ENCODE measurements at regions not wholly inside any gene's neighbourhood (a gene's known extent, or its start where the extent isn't known, plus 50 kb on each side); places are given as distances from the start of the nearest gene placed in this dataset.

DNA sequence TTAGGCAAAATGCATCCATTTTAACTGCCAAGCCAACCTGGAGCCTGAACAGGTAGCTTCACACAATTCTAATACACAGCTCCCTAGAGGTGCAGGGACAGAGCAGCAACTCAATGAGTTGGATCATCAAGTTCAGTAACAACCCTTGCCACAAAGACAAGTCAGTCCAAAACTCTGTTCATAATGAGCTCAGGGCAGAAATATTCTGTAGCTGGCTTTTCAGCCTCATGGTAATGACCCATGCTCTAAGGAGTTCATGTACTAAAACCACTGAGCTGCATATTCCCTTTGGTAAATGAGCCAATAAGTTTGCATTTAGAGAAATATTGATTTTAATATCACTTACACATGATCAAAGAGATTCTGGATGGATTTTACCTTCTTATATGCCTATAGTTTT lies 316.1 kb downstream of the SEC23A start:
- H3K4me1 ChIP-seq (ENCODE audit: control insufficient read depth, insufficient read depth, low read length) = no peaks in the 10 kb centered on the region
- no peak overlapping the region for H3K4me3 ChIP-seq (ENCODE audit: low read depth, low read length)
- H3K27ac ChIP-seq (ENCODE audit: extremely low read depth, low read depth, low read length) = no peak overlapping the region
- no peak for TF ChIP-seq MZF1 (tag by site-specific recombination; IDR thresholded peaks at IDR 0.05; ENCODE audit: borderline replicate concordance)
- TF ChIP-seq, protein P1, sequence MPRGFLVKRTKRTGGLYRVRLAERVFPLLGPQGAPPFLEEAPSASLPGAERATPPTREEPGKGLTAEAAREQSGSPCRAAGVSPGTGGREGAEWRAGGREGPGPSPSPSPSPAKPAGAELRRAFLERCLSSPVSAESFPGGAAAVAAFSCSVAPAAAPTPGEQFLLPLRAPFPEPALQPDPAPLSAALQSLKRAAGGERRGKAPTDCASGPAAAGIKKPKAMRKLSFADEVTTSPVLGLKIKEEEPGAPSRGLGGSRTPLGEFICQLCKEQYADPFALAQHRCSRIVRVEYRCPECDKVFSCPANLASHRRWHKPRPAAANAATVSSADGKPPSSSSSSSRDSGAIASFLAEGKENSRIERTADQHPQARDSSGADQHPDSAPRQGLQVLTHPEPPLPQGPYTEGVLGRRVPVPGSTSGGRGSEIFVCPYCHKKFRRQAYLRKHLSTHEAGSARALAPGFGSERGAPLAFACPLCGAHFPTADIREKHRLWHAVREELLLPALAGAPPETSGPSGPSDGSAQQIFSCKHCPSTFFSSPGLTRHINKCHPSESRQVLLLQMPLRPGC (tag by site-specific recombination; IDR thresholded peaks at IDR 0.05) = no peak
- TF ChIP-seq, protein P2, sequence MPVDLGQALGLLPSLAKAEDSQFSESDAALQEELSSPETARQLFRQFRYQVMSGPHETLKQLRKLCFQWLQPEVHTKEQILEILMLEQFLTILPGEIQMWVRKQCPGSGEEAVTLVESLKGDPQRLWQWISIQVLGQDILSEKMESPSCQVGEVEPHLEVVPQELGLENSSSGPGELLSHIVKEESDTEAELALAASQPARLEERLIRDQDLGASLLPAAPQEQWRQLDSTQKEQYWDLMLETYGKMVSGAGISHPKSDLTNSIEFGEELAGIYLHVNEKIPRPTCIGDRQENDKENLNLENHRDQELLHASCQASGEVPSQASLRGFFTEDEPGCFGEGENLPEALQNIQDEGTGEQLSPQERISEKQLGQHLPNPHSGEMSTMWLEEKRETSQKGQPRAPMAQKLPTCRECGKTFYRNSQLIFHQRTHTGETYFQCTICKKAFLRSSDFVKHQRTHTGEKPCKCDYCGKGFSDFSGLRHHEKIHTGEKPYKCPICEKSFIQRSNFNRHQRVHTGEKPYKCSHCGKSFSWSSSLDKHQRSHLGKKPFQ (tag by site-specific recombination; IDR thresholded peaks at IDR 0.05) = no peak
- TF ChIP-seq ZSCAN30 (tag by site-specific recombination; IDR thresholded peaks at IDR 0.05) = no peak
- TF ChIP-seq BCL11A (tag by site-specific recombination; IDR thresholded peaks at IDR 0.05; ENCODE audit: low read depth) = no peak
- TF ChIP-seq GLI4 (tag by site-specific recombination; IDR thresholded peaks at IDR 0.05) = no peak
- TF ChIP-seq ZBTB48 (tag by site-specific recombination; IDR thresholded peaks at IDR 0.05) = no peak
- TF ChIP-seq, protein P3, sequence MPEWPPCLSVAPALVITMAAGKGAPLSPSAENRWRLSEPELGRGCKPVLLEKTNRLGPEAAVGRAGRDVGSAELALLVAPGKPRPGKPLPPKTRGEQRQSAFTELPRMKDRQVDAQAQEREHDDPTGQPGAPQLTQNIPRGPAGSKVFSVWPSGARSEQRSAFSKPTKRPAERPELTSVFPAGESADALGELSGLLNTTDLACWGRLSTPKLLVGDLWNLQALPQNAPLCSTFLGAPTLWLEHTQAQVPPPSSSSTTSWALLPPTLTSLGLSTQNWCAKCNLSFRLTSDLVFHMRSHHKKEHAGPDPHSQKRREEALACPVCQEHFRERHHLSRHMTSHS (tag by site-specific recombination; IDR thresholded peaks at IDR 0.05) = no peak
- TF ChIP-seq, protein P4, sequence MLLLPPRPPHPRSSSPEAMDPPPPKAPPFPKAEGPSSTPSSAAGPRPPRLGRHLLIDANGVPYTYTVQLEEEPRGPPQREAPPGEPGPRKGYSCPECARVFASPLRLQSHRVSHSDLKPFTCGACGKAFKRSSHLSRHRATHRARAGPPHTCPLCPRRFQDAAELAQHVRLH (tag by site-specific recombination; IDR thresholded peaks at IDR 0.05) = no peak
- no peak for TF ChIP-seq ZFHX2 (tag by site-specific recombination; conservative IDR thresholded peaks at IDR 0.05)
- TF ChIP-seq ZNF302 (tag by site-specific recombination; IDR thresholded peaks at IDR 0.05; ENCODE audit: low read depth) = no peak
- TF ChIP-seq ZNF223 (tag by site-specific recombination; IDR thresholded peaks at IDR 0.05) = no peak
- TF ChIP-seq ZNF768 (tag by site-specific recombination; IDR thresholded peaks at IDR 0.05) = no peak
- TF ChIP-seq ZNF571 (tag by site-specific recombination; IDR thresholded peaks at IDR 0.05) = no peak
- TF ChIP-seq ZNF837 (tag by site-specific recombination; IDR thresholded peaks at IDR 0.05) = no peak
- no peak for TF ChIP-seq ZBTB21 (tag by site-specific recombination; IDR thresholded peaks at IDR 0.05)
- TF ChIP-seq ZNF792 (tag by site-specific recombination; IDR thresholded peaks at IDR 0.05) = no peak
- ChIA-PET CTCF (no interaction called here), POLR2A (no interaction called here)
- no peaks in the 10 kb centered on the region for H3K9me3 ChIP-seq (ENCODE audit: control insufficient read depth, insufficient read depth, low read depth, low read length)
- H3K36me3 ChIP-seq (ENCODE audit: control insufficient read depth in 2 of 2, insufficient read depth in 1 of 2, low read length in 2 of 2) = no peaks in the 10 kb centered on the region

DNA sequence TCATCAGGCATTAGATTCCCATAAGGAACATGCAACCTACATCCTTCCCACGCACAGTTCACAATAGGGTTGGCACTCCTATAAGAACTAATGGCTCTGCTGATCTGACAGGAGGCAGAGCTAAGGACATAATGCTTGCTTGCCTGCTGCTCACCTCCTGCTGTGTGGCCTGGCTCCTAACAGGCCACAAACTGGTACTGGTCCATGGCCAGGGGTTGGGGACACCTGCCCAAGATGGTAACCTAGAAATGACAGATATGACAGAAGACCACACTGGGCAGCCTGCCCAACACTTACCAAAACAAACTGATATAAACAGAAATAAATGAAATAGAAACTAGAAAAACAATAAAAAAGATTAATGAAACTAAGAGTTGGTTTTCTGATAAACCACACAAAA lies 325.6 kb downstream of the SEC23A start:
- Histone ChIP-seq H3K9me3 (ENCODE audit: control insufficient read depth, insufficient read depth, low read depth, low read length) (no peaks in the 10 kb centered on the region), H3K4me3 (ENCODE audit: low read depth, low read length) (no peak overlapping the region), H3K36me3 (ENCODE audit: control insufficient read depth in 2 of 2, insufficient read depth in 1 of 2, low read length in 2 of 2) (no peaks in the 10 kb centered on the region), H3K27ac (ENCODE audit: extremely low read depth, low read depth, low read length) (no peak overlapping the region), H3K4me1 (ENCODE audit: control insufficient read depth, insufficient read depth, low read length) (no peaks in the 10 kb centered on the region)
- ChIA-PET CTCF (no interaction called here), POLR2A (no interaction called here)
- TF ChIP-seq WT1 (tag by site-specific recombination; IDR thresholded peaks at IDR 0.05) (no peak), ZNF777 (tag by site-specific recombination; IDR thresholded peaks at IDR 0.05; ENCODE audit: borderline replicate concordance) (no peak), ZNF146 (tag by site-specific recombination; IDR thresholded peaks at IDR 0.05) (no peak)
- TF ChIP-seq, protein P5, sequence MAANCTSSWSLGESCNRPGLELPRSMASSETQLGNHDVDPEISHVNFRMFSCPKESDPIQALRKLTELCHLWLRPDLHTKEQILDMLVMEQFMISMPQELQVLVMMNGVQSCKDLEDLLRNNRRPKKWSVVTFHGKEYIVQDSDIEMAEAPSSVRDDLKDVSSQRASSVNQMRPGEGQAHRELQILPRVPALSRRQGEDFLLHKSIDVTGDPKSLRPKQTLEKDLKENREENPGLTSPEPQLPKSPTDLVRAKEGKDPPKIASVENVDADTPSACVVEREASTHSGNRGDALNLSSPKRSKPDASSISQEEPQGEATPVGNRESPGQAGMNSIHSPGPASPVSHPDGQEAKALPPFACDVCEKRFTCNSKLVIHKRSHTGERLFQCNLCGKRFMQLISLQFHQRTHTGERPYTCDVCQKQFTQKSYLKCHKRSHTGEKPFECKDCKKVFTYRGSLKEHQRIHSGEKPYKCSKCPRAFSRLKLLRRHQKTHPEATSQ (tag by site-specific recombination; IDR thresholded peaks at IDR 0.05) = no peak
- TF ChIP-seq, protein P6, sequence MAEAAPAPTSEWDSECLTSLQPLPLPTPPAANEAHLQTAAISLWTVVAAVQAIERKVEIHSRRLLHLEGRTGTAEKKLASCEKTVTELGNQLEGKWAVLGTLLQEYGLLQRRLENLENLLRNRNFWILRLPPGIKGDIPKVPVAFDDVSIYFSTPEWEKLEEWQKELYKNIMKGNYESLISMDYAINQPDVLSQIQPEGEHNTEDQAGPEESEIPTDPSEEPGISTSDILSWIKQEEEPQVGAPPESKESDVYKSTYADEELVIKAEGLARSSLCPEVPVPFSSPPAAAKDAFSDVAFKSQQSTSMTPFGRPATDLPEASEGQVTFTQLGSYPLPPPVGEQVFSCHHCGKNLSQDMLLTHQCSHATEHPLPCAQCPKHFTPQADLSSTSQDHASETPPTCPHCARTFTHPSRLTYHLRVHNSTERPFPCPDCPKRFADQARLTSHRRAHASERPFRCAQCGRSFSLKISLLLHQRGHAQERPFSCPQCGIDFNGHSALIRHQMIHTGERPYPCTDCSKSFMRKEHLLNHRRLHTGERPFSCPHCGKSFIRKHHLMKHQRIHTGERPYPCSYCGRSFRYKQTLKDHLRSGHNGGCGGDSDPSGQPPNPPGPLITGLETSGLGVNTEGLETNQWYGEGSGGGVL (tag by site-specific recombination; IDR thresholded peaks at IDR 0.05) = no peak
- TF ChIP-seq, protein P7, sequence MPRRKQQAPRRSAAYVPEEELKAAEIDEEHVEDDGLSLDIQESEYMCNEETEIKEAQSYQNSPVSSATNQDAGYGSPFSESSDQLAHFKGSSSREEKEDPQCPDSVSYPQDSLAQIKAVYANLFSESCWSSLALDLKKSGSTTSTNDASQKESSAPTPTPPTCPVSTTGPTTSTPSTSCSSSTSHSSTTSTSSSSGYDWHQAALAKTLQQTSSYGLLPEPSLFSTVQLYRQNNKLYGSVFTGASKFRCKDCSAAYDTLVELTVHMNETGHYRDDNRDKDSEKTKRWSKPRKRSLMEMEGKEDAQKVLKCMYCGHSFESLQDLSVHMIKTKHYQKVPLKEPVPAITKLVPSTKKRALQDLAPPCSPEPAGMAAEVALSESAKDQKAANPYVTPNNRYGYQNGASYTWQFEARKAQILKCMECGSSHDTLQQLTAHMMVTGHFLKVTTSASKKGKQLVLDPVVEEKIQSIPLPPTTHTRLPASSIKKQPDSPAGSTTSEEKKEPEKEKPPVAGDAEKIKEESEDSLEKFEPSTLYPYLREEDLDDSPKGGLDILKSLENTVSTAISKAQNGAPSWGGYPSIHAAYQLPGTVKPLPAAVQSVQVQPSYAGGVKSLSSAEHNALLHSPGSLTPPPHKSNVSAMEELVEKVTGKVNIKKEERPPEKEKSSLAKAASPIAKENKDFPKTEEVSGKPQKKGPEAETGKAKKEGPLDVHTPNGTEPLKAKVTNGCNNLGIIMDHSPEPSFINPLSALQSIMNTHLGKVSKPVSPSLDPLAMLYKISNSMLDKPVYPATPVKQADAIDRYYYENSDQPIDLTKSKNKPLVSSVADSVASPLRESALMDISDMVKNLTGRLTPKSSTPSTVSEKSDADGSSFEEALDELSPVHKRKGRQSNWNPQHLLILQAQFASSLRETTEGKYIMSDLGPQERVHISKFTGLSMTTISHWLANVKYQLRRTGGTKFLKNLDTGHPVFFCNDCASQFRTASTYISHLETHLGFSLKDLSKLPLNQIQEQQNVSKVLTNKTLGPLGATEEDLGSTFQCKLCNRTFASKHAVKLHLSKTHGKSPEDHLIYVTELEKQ (tag by site-specific recombination; IDR thresholded peaks at IDR 0.05; ENCODE audit: borderline replicate concordance) = no peak
- TF ChIP-seq, protein P8, sequence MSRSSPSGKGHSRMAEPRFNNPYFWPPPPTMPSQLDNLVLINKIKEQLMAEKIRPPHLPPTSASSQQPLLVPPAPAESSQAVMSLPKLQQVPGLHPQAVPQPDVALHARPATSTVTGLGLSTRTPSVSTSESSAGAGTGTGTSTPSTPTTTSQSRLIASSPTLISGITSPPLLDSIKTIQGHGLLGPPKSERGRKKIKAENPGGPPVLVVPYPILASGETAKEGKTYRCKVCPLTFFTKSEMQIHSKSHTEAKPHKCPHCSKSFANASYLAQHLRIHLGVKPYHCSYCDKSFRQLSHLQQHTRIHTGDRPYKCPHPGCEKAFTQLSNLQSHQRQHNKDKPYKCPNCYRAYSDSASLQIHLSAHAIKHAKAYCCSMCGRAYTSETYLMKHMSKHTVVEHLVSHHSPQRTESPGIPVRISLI (tag by site-specific recombination; IDR thresholded peaks at IDR 0.05) = no peak

Data from HEK293 (cell line).